Liver (tissue), 8 donors: ENCODE measurements at regions not wholly inside any gene's neighbourhood (a gene's known extent, or its start where the extent isn't known, plus 50 kb on each side); places are given as distances from the start of the nearest gene placed in this dataset.

Experiments
- DNase-seq: peaks from one replicate; pipeline ENCODE4 v3.0.0-alpha.2; 2017; ENCODE audit warnings: low spot score
- H3K27ac ChIP-seq, 2 donors: one replicate each; pipeline ENCODE4 v1.7.0; 2013; ENCODE audit warnings: inconsistent platforms in 2 of 2, low read length in 2 of 2, control low read depth in 1 of 2, low read depth in 1 of 2, mild to moderate bottlenecking in 1 of 2
- H3K27me3 ChIP-seq, 4 donors: one replicate each; pipeline versions ENCODE4 v1.6.1 to v1.7.0; 2013; ENCODE audit warnings: low read length in 3 of 4, inconsistent platforms in 1 of 4, mild to moderate bottlenecking in 1 of 4, moderate library complexity in 1 of 4; ENCODE audit not compliant: control insufficient read depth in 4 of 4, insufficient read depth in 4 of 4
- H3K36me3 ChIP-seq, 4 donors: one replicate each; pipeline versions ENCODE4 v1.6.1 to v1.7.0; 2013; ENCODE audit warnings: low read length in 3 of 4, mild to moderate bottlenecking in 3 of 4, low read depth in 1 of 4, moderate library complexity in 1 of 4; ENCODE audit not compliant: control insufficient read depth in 4 of 4, insufficient read depth in 3 of 4
- H3K4me1 ChIP-seq, 4 donors: one replicate each; pipeline versions ENCODE4 v1.6.1 to v1.7.0; 2013; ENCODE audit warnings: low read length in 3 of 4, mild to moderate bottlenecking in 3 of 4, moderate library complexity in 1 of 4; ENCODE audit not compliant: control insufficient read depth in 4 of 4, insufficient read depth in 4 of 4
- H3K4me3 ChIP-seq, 3 donors: one replicate each; pipeline versions ENCODE4 v1.6.1 to v1.7.0; 2013; ENCODE audit warnings: low read length in 3 of 3, control low read depth in 1 of 3, low read depth in 1 of 3, mild to moderate bottlenecking in 1 of 3
- H3K9ac ChIP-seq, 2 donors: one replicate each; pipeline ENCODE4 v1.7.0; 2013; ENCODE audit warnings: low read length in 2 of 2, mild to moderate bottlenecking in 2 of 2, moderate library complexity in 2 of 2, control low read depth in 1 of 2, low read depth in 1 of 2
- H3K9me3 ChIP-seq, 4 donors: one replicate each; pipeline versions ENCODE4 v1.6.1 to v1.7.0; 2013; ENCODE audit warnings: low read length in 3 of 4; ENCODE audit not compliant: control insufficient read depth in 4 of 4
- ATF3 ChIP-seq: IDR thresholded peaks from 2 replicates; pipeline ENCODE4 v1.6.1; 2016; ENCODE audit warnings: antibody characterized with exemption
- CTCF ChIP-seq: fragments of 150-350 bp; IDR thresholded peaks from 2 replicates; pipeline ENCODE4 v1.5.1; 2017; ENCODE audit warnings: improper control_type of control experiment, low read depth, low read length; ENCODE audit not compliant: missing input control
- EGR1 ChIP-seq, 2 donors: IDR thresholded peaks; 2 replicates each; pipeline ENCODE4 v1.6.1; 2016 to 2018; ENCODE audit warnings: antibody characterized with exemption in 2 of 2, low read depth in 2 of 2
- FOXA1 ChIP-seq: IDR thresholded peaks from 2 replicates; pipeline ENCODE4 v1.6.1; 2016; ENCODE audit warnings: antibody characterized with exemption
- FOXA2 ChIP-seq: IDR thresholded peaks from 2 replicates; pipeline ENCODE4 v1.6.1; 2016; ENCODE audit warnings: antibody characterized with exemption
- GABPA ChIP-seq, 2 donors: IDR thresholded peaks in 1 of 2; conservative IDR thresholded peaks in 1 of 2; 2 replicates each; pipeline ENCODE4 v1.6.1; 2016; ENCODE audit warnings: antibody characterized with exemption in 2 of 2, mild to moderate bottlenecking in 1 of 2, moderate library complexity in 1 of 2
- HNF4A ChIP-seq, 2 donors: conservative IDR thresholded peaks; 2 replicates each; pipeline ENCODE4 v1.6.1; 2016; ENCODE audit warnings: antibody characterized with exemption in 2 of 2, mild to moderate bottlenecking in 2 of 2
- HNF4G ChIP-seq: IDR thresholded peaks from 2 replicates; pipeline ENCODE4 v1.6.1; 2016; ENCODE audit warnings: antibody characterized with exemption
- JUND ChIP-seq, 2 donors: IDR thresholded peaks; 2 replicates each; pipeline ENCODE4 v1.6.1; 2016; ENCODE audit warnings: antibody characterized with exemption in 2 of 2
- MAX ChIP-seq: IDR thresholded peaks from 2 replicates; pipeline ENCODE4 v1.6.1; 2016; ENCODE audit warnings: antibody characterized with exemption
- NR2F2 ChIP-seq: IDR thresholded peaks from 2 replicates; pipeline ENCODE4 v1.6.1; 2016; ENCODE audit warnings: antibody characterized with exemption
- RAD21 ChIP-seq, 2 donors: IDR thresholded peaks; 2 replicates each; pipeline ENCODE4 v1.6.1; 2016; ENCODE audit warnings: antibody characterized with exemption in 2 of 2, mild to moderate bottlenecking in 2 of 2
- REST ChIP-seq: IDR thresholded peaks from 2 replicates; pipeline ENCODE4 v1.6.1; 2016; ENCODE audit warnings: antibody characterized with exemption, mild to moderate bottlenecking
- RXRA ChIP-seq, 2 donors: IDR thresholded peaks; 2 replicates each; pipeline ENCODE4 v1.6.1; 2017 to 2018; ENCODE audit warnings: antibody characterized with exemption in 2 of 2, mild to moderate bottlenecking in 1 of 2
- SP1 ChIP-seq: IDR thresholded peaks from 2 replicates; pipeline ENCODE4 v1.6.1; 2018; ENCODE audit warnings: antibody characterized with exemption, mild to moderate bottlenecking
- TAF1 ChIP-seq: conservative IDR thresholded peaks from 2 replicates; pipeline ENCODE4 v1.6.1; 2016; ENCODE audit warnings: antibody characterized with exemption, mild to moderate bottlenecking
- YY1 ChIP-seq: IDR thresholded peaks from 2 replicates; pipeline ENCODE4 v1.6.1; 2016; ENCODE audit warnings: antibody characterized with exemption, mild to moderate bottlenecking
- ZBTB33 ChIP-seq: IDR thresholded peaks from 2 replicates; pipeline ENCODE4 v1.6.1; 2016; ENCODE audit warnings: antibody characterized with exemption
- WGBS: extraction: QIAGEN DNeasy Blood & Tissue Kit; methylation state at CpG from one replicate; pipeline ENCODE4 v1.1.7; 2013; 5-methylcytosine and 5-hydroxymethylcytosine counted together
- donor health status: healthy.
- donor health status: healthy.
- donor health status: healthy.
- donor health status: healthy.
- donor health status: healthy.

- Histone ChIP-seq H3K27me3 (no peaks in the 10 kb centered on the region), H3K36me3 (no peaks in the 10 kb centered on the region), H3K9ac (no peak overlapping the region), H3K4me1 (no peaks in the 10 kb centered on the region), H3K4me3 (no peak overlapping the region), H3K9me3 (peaks cover 0 to 2% (median 0%) of the 10 kb centered on the region in 4 donors), H3K27ac (no peak overlapping the region)
- DNase-seq, result no peak
- WGBS, result 84% methylated on average over 28 of the region's 28 CpGs
- no peak for TF ChIP-seq REST
- no peak for TF ChIP-seq ZBTB33
- TF ChIP-seq GABPA (IDR thresholded peaks at IDR 0.05 in 1 of 2, conservative IDR thresholded peaks at IDR 0.05 in 1 of 2), result no peak
- TF ChIP-seq JUND (IDR thresholded peaks at IDR 0.05), result no peak
- no peak for TF ChIP-seq FOXA1
- TF ChIP-seq HNF4G, result no peak
- TF ChIP-seq TAF1, result no peak
- no peak for TF ChIP-seq EGR1 (IDR thresholded peaks at IDR 0.05; ENCODE audit: low read depth in 2 of 2)
- no peak for TF ChIP-seq RAD21 (IDR thresholded peaks at IDR 0.05)
- TF ChIP-seq YY1, result no peak
- no peak for TF ChIP-seq ATF3
- no peak for TF ChIP-seq RXRA (IDR thresholded peaks at IDR 0.05)
- TF ChIP-seq MAX, result no peak
- TF ChIP-seq FOXA2, result no peak
- no peak for TF ChIP-seq HNF4A (conservative IDR thresholded peaks at IDR 0.05)
- TF ChIP-seq CTCF, result no peak
- no peak for TF ChIP-seq NR2F2
- no peak for TF ChIP-seq SP1
Observed at GRCh38 chr17:79233916-79234551, 159.4 kb downstream of the ENGASE start.
